ENCODE measurements at regions not wholly inside any gene's neighbourhood (a gene's known extent, or its start where the extent isn't known, plus 50 kb on each side); places are given as distances from the start of the nearest gene placed in this dataset.
A peak's percentile ranks its signal among the peaks of the same experiment; 100 is the strongest.

DNA sequence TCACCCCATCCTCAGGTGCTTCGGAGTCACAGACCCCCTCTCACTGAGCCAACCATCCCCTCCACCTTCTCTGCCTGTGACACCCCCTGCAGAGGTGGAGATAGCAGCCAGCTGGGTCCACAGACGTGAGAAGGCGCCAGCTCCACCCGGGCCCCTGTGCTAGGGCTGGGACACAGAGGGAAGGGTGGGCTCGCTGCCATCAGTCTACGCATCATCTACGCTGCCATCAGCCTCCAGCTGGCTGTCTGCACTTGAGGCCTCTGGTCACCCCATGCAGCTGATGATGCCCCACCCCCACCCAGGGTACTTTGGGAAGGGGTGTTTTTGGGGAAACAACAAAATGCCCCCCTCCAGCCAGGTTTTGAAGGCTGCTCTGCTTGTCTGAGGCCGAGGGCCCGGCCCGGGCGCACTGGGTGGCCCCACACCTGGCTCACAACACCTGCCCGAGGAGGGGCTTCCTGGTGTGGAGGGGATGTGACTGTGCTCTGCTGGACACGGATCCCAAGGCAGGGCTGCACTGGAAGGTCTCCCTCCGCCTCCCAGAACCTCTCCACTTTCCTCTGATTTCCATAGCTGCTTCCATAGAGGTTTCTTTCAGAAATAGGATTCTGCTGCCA lies 163.4 kb upstream of the IQSEC1 start:
- TF ChIP-seq POLR2A (IDR thresholded peaks at IDR 0.05), result no peak
- TF ChIP-seq, protein P1, sequence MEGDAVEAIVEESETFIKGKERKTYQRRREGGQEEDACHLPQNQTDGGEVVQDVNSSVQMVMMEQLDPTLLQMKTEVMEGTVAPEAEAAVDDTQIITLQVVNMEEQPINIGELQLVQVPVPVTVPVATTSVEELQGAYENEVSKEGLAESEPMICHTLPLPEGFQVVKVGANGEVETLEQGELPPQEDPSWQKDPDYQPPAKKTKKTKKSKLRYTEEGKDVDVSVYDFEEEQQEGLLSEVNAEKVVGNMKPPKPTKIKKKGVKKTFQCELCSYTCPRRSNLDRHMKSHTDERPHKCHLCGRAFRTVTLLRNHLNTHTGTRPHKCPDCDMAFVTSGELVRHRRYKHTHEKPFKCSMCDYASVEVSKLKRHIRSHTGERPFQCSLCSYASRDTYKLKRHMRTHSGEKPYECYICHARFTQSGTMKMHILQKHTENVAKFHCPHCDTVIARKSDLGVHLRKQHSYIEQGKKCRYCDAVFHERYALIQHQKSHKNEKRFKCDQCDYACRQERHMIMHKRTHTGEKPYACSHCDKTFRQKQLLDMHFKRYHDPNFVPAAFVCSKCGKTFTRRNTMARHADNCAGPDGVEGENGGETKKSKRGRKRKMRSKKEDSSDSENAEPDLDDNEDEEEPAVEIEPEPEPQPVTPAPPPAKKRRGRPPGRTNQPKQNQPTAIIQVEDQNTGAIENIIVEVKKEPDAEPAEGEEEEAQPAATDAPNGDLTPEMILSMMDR (IDR thresholded peaks at IDR 0.05), result no peak
- Histone ChIP-seq H3K27me3 (no peaks in the 10 kb centered on the region), H3K36me3 (no peaks in the 10 kb centered on the region), H3K27ac (no peak overlapping the region), H3K4me1 (no peaks in the 10 kb centered on the region), H3K4me3 (no peak overlapping the region), H3K9me3 (no peaks in the 10 kb centered on the region)
- intact Hi-C loops (cut with DNase I), result no loop called here
- WGBS (ENCODE audit: insufficient coverage, low coverage, low lambda C conversion rate, missing lambda C conversion rate), result 100% methylated on average over 1 of the region's 14 CpGs
- ATAC-seq (no peak), DNase-seq (peak in 1 of 3 donors; percentile 32)

DNA sequence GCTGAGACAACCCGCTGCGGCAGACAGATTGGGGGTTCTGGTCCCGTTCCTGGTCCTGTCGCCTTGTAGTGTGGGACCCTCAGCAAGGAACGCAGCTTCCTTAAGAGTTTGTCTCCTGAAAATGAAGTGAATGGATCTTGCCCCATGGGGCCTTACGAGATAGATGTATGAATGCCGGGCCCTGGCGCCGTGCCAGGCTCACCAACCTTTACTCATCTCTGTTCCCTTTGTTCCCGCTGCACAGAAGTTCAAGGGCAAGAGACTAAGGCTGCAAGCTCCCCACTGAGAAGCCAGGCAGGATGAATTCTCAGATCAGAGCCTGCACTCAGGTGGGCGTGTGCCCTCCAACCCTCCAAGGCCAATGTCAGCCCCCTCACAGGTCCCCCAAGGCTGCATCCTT lies 162.7 kb upstream of the IQSEC1 start:
- no peaks in the 10 kb centered on the region for H3K4me1 ChIP-seq
- TF ChIP-seq, protein P1 (IDR thresholded peaks at IDR 0.05), result no peak
- TF ChIP-seq POLR2A (IDR thresholded peaks at IDR 0.05), result no peak
- ATAC-seq (no peak), DNase-seq (peak in 1 of 3 donors; percentile 22)
- H3K9me3 ChIP-seq, result no peaks in the 10 kb centered on the region
- no peak overlapping the region for H3K27ac ChIP-seq
- H3K4me3 ChIP-seq, result no peak overlapping the region
- H3K36me3 ChIP-seq, result no peaks in the 10 kb centered on the region
- no peaks in the 10 kb centered on the region for H3K27me3 ChIP-seq
- intact Hi-C loops (cut with DNase I), result no loop called here
- 88% methylated on average over 1 of the region's 11 CpGs for WGBS (ENCODE audit: insufficient coverage, low coverage, low lambda C conversion rate, missing lambda C conversion rate)

DNA sequence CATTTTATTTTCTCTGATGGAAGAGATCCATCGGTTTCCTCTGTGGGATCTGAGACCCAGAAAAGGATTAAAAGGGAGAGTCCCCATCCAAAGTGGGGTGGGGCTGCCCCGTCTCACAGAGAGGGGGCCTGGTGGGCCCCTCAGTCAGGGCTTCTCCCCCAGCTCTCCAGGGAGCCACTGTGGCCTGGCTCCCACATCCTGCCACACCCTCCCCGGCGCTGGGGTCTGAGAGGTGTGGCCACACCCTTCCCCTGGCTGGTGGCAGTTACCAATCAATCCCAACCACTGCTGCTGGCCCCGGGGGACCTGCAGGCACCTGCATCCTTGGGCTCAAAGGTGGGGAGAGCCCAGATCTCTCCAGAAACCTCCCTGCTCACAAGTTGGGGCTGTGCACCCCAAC lies 161.8 kb upstream of the IQSEC1 start:
- Histone ChIP-seq H3K4me3 (no peak overlapping the region), H3K4me1 (no peaks in the 10 kb centered on the region), H3K9me3 (no peaks in the 10 kb centered on the region), H3K27me3 (no peaks in the 10 kb centered on the region), H3K27ac (no peak overlapping the region), H3K36me3 (no peaks in the 10 kb centered on the region)
- DNase-seq (peak in 1 of 3 donors; percentile 45), ATAC-seq (no peak)
- intact Hi-C loops (cut with DNase I), result no loop called here
- TF ChIP-seq POLR2A (IDR thresholded peaks at IDR 0.05), result no peak
- TF ChIP-seq, protein P1 (IDR thresholded peaks at IDR 0.05), result no peak
- WGBS (ENCODE audit: insufficient coverage, low coverage, low lambda C conversion rate, missing lambda C conversion rate), result 60% methylated on average over 1 of the region's 5 CpGs

DNA sequence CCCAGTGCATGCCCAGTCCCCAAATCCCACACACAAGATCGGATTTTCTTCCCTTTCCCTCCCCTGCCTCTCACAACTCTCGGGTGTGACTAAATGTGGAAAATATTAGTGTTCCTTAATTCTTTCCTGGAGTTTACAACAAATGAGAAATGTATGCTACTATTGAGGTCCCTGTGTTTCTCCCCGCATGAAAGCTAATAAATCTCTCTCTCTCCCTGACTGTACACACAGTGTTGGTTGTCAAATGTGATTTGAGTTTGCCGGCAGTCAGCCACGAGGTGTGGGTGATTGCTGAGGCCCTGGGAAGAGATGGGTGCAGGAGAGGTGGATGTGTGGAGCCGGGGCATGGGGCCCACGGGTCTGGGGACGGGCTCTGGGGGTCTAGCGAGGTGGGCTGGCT lies 161.4 kb upstream of the IQSEC1 start:
- WGBS (ENCODE audit: insufficient coverage, low coverage, low lambda C conversion rate, missing lambda C conversion rate), result 67% methylated on average over 7 of the region's 9 CpGs
- Histone ChIP-seq H3K36me3 (no peaks in the 10 kb centered on the region), H3K27ac (no peak overlapping the region), H3K9me3 (no peaks in the 10 kb centered on the region), H3K4me3 (no peak overlapping the region), H3K27me3 (no peaks in the 10 kb centered on the region), H3K4me1 (no peaks in the 10 kb centered on the region)
- no peak for TF ChIP-seq POLR2A (IDR thresholded peaks at IDR 0.05)
- TF ChIP-seq, protein P1 (IDR thresholded peaks at IDR 0.05), result no peak
- ATAC-seq (no peak), DNase-seq (no peak)
- intact Hi-C loops (cut with DNase I), result no loop called here

Measured in right lobe of liver (tissue), 6 donors.